GM18519 (cell line): ENCODE measurements at regions not wholly inside any gene's neighbourhood (a gene's known extent, or its start where the extent isn't known, plus 50 kb on each side); places are given as distances from the start of the nearest gene placed in this dataset.

Source experiments
- ATAC-seq: cut with Tn5 transposase; IDR thresholded peaks from one replicate; pipeline ENCODE4 v1.9.1; 2021; ENCODE audit warnings: mild to moderate bottlenecking, moderate library complexity; ENCODE audit not compliant: unreplicated experiment, low FRiP score

GRCh38 chr7:130922206-130923112 is 188.5 kb upstream of the KLF14 start:
- ATAC-seq: no peak

DNA sequence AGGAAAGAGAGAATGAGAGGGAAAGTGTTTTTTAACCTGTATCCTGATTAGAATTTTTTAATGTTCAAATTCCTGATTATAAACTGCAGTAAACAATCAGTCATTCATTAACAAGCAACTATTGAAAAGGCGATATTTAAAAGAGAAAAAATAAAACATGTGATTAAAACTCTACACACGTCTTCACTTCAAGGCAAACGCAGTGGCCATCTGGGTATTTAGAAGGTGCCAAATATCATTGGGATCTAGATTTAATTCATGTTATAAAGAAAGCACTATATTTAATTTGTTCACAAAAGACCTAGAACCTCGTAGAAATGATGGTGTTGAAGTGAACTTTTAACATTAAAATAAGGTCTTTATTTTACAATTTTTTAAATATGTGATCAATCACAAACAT is 189.4 kb upstream of the KLF14 start:
- no peak for ATAC-seq

DNA sequence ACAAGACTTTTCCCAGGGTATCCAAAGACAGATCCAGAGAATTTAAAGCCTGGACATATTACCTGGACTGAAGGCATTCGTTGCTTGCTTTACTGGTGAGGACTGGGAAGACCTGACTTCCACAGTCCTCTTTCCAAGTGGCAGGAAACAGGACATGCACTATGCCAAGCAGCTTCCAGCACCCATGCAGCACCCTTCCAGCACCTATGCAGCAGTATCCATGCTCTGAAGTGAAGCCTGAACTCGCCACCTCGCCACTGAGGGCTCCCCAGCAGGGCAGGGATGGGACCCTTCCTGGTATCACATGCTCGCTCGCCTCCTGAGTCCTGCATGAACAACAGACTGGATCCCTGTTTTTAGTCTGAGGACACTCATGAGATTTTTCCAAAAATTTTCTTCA is 189.9 kb upstream of the KLF14 start:
- no peak for ATAC-seq

- ATAC-seq: no peak
Measured at GRCh38 chr7:130925136-130925794, 191.3 kb upstream of the KLF14 start.

DNA sequence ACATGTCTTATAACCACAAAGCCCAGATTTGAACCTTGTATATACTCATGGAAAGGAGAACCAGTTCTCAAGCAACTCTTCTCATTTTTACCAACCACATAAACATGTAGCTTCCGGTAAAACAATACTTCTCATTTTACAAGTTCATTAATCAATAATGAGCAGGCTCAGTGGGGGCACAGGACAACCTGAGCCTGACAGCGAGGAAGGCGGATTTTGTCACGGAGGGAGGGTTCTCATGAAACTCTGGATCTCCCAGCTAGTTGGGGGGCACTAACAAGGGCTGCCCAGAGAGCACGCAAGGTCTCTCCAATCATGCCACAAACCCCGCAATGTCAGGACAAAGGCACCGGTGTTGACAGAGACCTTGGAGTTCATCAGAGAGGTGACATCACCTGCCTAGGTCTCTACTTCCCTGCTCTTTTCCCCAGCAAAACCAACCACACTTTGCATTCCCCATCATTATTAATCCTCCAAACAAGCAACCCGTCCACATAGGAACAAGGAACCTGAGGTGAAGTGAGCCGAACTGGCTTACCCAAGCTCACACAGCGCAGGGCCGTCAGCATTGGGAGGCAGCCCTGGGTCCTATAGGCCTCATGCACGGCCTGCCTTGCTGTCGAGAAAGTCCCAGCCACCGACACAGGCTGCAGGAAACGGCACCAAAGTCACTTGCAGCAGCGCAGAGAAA is 192.1 kb upstream of the KLF14 start:
- ATAC-seq: no peak

- ATAC-seq: no peak
Measured at GRCh38 chr7:130927062-130927461, 193.1 kb upstream of the KLF14 start.

- ATAC-seq: no peak
Measured at GRCh38 chr7:130927564-130927963, 193.6 kb upstream of the KLF14 start.

DNA sequence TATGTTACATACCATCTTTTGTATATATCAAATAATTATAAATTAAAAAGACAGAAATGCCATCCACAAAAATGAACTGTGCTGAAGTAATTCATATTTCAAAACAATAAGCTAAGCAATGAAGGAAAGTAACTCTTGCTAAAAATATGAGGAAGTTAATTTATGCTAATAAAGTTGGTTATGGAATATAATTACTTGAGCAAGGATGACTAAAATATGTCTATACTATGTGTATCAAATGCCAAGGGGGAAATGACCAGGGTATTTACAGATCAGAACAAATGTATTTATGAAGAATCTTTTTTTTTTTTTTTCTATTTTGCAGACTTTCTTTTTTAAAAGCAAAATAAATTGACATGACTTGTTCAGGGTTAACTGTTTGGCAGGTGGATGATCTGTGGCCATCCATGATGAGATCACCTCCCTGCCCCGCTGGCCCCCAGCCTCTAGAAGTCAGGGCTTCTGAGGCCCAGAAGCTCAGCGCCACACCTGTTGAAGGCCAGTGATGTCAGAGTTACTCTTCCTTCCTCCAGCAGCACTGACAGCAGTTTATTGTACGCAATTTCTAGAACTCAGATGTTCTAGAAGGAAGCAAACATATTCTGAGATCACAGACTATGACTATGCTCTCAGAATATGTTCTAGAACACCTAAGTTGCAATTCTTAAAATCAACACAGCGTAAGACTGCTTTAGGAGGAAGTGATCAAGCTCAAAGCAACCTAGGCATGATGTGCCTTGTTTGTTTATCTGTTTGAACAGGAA is 196.1 kb upstream of the KLF14 start:
- ATAC-seq: no peak

- no peak for ATAC-seq
Measured at GRCh38 chr7:130930681-130931080, 196.7 kb upstream of the KLF14 start.

- no peak for ATAC-seq
Measured at GRCh38 chr7:130931423-130931822, 197.4 kb upstream of the KLF14 start.

DNA sequence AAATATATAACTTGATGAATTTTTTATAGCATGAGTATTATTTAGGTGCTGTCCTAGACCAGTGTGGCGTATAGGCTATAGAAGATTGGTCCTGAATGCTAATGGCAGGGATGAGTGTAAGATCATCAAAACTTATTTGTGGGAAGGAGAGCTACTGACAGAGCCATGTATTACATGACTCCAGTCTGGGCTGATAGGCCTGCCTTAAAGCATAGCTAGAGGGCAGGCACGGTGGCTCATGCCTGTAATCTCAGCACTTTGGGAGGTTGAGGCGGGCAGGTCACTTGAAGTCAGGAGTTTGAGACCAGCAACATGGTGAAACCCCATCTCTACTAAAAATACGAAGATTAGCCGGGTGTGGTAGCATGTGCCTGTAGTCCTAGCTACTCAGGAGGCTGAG is 198.1 kb upstream of the KLF14 start:
- ATAC-seq: no peak

- ATAC-seq: no peak
Measured at GRCh38 chr7:130932667-130933432, 198.8 kb upstream of the KLF14 start.

DNA sequence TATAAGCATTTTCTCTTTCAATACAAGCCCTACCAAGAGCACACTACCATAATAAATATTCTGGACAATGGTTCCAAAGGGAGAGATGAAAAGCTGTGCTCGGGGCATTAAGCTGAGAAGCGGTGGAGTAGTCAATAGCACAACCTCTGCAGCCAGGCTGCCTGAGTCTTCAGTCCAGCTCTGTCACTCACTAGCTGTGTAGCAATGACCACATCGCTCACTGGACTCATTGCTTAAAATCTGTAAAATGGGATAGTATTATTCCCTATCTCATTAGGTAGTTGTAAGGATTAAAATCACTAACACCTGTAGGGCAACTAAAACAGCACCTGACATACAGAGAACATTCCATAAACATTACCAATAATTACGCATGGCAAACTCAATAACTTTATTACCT is 199.9 kb upstream of the KLF14 start:
- ATAC-seq: no peak

DNA sequence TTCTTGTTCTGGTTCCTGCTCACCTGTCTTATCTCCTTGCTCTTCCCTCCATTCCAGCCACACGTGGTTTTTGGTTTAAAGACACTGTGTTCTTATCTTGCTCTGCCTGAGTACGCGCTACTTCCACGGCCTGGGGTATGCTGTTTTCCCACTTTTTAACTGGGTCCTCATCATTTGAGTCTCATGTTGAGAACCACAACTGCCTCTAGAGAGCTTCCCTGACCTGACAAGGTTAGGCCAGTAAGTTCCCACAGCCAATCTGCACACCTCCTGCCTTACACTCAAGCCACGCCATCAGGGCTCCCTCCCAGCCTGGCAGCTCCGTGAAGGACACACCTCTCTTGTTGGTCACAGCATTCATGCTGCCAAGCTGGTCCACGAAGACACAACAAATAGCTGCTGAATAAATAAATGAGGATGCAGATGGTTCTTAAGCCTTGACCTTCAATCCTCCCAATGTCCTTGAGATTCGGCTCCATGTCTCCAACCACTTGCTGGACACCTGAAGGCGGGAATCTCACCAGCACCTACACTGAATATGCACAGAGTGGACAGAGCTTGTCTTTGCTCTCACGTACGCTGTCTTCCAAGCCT is 201.7 kb upstream of the KLF14 start:
- ATAC-seq: no peak

DNA sequence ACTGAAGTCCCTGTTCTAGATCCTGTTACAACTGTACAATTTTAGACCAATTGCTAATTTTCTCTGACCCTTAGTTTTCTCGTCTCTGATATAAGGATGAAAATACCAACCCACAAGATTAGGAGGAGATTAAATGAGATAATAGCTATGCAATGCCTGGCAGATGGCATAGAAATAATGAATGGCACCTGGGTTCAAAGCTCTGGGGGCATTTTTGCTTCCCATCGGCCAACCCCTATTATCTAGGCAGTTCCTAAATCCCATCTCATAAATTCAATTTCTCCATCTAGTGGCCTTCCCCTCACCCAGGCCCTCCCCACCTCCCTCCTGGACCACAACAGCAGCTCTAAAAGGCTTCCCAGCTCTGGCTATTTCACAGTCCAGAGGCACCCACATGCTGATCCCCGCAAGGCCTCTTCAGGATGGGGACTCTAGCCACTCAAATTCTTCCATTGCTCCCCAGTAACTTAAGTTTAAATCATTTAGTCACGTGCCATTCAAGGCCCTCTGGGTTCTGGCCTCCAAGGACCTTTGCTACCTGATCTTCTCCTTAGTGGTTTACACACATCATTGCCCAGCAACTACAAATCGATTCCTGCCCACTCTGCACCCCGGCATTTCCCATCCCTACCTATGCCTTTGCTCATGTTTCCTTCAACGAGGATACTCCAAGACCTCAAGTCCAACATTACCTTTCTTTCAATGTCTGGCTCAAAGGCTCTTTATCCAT is 202.4 kb upstream of the KLF14 start:
- no peak for ATAC-seq

DNA sequence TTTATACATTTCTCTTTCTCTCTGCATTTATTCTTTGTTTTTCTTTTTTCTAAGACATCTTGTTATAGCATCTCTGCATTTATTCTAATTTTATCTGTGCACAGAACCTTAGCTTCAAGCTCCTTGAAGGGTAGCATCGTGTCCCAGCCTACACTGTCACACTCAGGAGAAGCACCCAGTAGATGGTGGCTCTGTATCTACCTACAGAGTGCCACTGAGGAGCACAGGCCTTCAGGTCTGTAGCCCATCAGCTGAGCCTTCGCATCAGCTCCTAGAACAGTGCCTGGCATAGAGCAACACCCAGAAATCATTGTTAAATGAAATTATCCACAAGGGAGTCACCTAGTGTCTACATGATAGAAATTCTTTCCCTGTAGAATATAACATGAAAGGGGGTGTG is 203.0 kb upstream of the KLF14 start:
- no peak for ATAC-seq

- ATAC-seq: no peak
Measured at GRCh38 chr7:130937830-130938229, 203.8 kb upstream of the KLF14 start.

DNA sequence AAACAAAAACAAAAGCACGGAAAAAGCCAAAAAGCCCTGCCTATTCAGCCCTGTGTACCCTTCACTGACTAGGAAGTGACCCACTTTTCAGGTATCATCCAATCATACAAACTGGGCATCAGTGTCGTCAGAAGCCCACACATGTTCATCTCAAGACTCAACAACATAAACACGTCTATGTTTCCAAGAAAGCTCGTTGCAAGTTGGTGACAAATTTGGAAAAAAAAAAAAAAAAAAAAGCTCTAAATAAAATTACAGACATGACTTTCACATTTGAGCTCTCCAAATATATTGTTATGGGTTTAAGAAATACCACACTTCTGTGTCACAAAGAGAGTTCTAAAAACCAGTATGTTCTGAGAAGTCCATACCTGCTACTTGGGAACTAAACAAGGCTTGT is 204.7 kb upstream of the KLF14 start:
- no peak for ATAC-seq
